Adipocyte (in vitro differentiated cells): ENCODE measurements at regions not wholly inside any gene's neighbourhood (a gene's known extent, or its start where the extent isn't known, plus 50 kb on each side); places are given as distances from the start of the nearest gene placed in this dataset.
"Not testable (repeated sequence)": the region's sequence is repeated elsewhere in the genome, so short reads cannot be mapped to it uniquely, and the experiment has no call there.

Experiments
- DNase-seq: peaks from one replicate; pipeline ENCODE4 v3.0.0-alpha.2; 2015; ENCODE audit warnings: low read depth
- H3K27me3 ChIP-seq: replicated peaks from 2 replicates; pipeline ENCODE4 v1.7.0; 2013; ENCODE audit warnings: mild to moderate bottlenecking, low read length, moderate library complexity; ENCODE audit not compliant: control insufficient read depth, insufficient read depth
- H3K36me3 ChIP-seq: 2 replicates; pipeline ENCODE4 v1.7.0; 2013; ENCODE audit warnings: low read length, mild to moderate bottlenecking, moderate library complexity; ENCODE audit not compliant: control insufficient read depth, insufficient read depth, severe bottlenecking
- H3K4me1 ChIP-seq: 2 replicates; pipeline ENCODE4 v1.7.0; 2013; ENCODE audit warnings: mild to moderate bottlenecking, low read length, moderate library complexity; ENCODE audit not compliant: control insufficient read depth, insufficient read depth
- H3K4me3 ChIP-seq: 2 replicates; pipeline ENCODE4 v1.7.0; 2013; ENCODE audit warnings: mild to moderate bottlenecking, low read length, moderate library complexity
- H3K9ac ChIP-seq: 2 replicates; pipeline ENCODE4 v1.7.0; 2013; ENCODE audit warnings: mild to moderate bottlenecking, low read length, moderate library complexity
- H3K9me3 ChIP-seq: 2 replicates; pipeline ENCODE4 v1.7.0; 2013; ENCODE audit warnings: mild to moderate bottlenecking, low read length, moderate library complexity; ENCODE audit not compliant: control insufficient read depth

GRCh38 chr4:181030135-181030921 lies 1212.9 kb upstream of the TENM3 start:
- H3K27me3 ChIP-seq, H3K36me3 ChIP-seq, H3K9me3 ChIP-seq: not testable (repeated sequence)
- peaks cover 15% of the 10 kb centered on the region for H3K4me1 ChIP-seq
- peak overlapping the region; percentile 48 for H3K4me3 ChIP-seq
- H3K9ac ChIP-seq, result peak overlapping the region; percentile 20
- peak; percentile 93 for DNase-seq

DNA sequence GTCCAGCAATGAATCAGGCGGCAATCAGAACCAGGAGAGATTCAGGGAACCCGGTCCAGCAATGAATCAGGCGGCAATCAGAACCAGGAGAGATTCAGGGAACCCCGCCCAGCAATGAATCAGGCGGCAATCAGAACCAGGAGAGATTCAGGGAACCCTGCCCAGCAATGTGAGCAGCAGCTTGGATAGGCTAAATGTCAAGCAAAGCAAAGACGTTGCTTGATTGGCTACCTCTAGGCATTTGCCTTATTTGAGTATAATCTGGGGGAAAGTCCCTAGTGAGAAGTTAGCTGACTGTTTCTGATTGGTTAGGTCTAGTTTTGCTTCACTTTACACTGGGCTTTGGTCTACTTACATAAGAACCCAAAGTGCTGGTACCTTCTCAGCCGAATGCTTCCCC lies 1212.2 kb upstream of the TENM3 start:
- H3K36me3 ChIP-seq, result no peaks in the 10 kb centered on the region
- H3K4me1 ChIP-seq, result peaks cover 15% of the 10 kb centered on the region
- no peak overlapping the region for H3K4me3 ChIP-seq
- no peaks in the 10 kb centered on the region for H3K9me3 ChIP-seq
- peak; percentile 47 for DNase-seq
- H3K9ac ChIP-seq, result no peak overlapping the region
- H3K27me3 ChIP-seq, result no peaks in the 10 kb centered on the region

GRCh38 chr4:181043486-181043885 lies 1199.7 kb upstream of the TENM3 start:
- H3K4me3 ChIP-seq, result no peak overlapping the region
- no peaks in the 10 kb centered on the region for H3K36me3 ChIP-seq
- H3K27me3 ChIP-seq, result no peaks in the 10 kb centered on the region
- no peak overlapping the region for H3K9ac ChIP-seq
- DNase-seq, result no peak
- peaks cover 3% of the 10 kb centered on the region for H3K4me1 ChIP-seq
- no peaks in the 10 kb centered on the region for H3K9me3 ChIP-seq

DNA sequence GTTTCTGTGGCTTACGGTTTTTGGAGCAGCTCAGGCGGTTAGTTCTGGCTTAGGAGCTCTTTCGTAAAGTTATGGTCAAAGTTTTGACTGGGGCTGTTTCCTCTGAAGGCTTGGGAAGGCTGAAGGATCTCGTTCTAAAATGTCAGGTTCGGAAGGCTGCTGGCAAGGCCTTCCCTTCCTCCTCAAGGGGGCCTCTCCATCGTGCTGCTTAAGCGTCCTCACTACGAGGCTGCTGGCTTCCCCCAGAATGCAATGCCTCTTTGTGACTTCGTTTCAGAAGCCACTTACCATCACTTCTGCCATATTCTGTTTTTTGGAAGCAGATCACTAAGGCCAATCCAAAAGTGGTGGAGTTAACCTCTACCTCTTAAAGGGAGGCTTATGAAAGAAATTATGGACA lies 1196.4 kb upstream of the TENM3 start:
- H3K9me3 ChIP-seq, result no peaks in the 10 kb centered on the region
- no peak overlapping the region for H3K9ac ChIP-seq
- no peaks in the 10 kb centered on the region for H3K27me3 ChIP-seq
- no peak overlapping the region for H3K4me3 ChIP-seq
- DNase-seq, result no peak
- no peaks in the 10 kb centered on the region for H3K36me3 ChIP-seq
- peaks cover 3% of the 10 kb centered on the region for H3K4me1 ChIP-seq

- H3K36me3 ChIP-seq, result no peaks in the 10 kb centered on the region
- H3K4me1 ChIP-seq, result no peaks in the 10 kb centered on the region
- H3K9me3 ChIP-seq, result no peaks in the 10 kb centered on the region
- no peak overlapping the region for H3K9ac ChIP-seq
- DNase-seq, result no peak
- H3K27me3 ChIP-seq, result no peaks in the 10 kb centered on the region
- no peak overlapping the region for H3K4me3 ChIP-seq
These were observed 1191.3 kb upstream of the TENM3 start for GRCh38 chr4:181051931-181052330.

GRCh38 chr4:181061787-181062186 lies 1181.4 kb upstream of the TENM3 start:
- H3K9me3 ChIP-seq, result no peaks in the 10 kb centered on the region
- H3K27me3 ChIP-seq, result no peaks in the 10 kb centered on the region
- peak; percentile 10 for DNase-seq
- H3K36me3 ChIP-seq, result no peaks in the 10 kb centered on the region
- H3K9ac ChIP-seq, result no peak overlapping the region
- no peaks in the 10 kb centered on the region for H3K4me1 ChIP-seq
- H3K4me3 ChIP-seq, result no peak overlapping the region

DNA sequence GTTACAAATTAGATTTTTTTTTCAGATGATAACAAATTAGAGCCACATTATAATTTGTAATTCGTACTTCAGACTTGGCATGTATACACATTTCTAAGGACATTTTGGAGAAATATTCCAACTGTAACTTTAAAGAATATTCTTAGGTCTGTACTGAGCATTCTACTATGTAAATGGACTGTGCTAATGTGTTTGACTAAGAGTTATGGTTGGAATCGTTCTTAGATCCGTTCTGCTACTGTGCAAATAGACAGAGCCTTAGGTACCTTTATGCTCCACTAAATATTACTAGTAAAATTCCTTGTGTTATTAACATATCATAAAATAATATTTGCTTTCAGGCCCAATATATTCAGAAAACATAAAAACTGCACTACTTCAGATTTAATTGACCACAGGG lies 1180.0 kb upstream of the TENM3 start:
- Histone ChIP-seq H3K4me1 (no peaks in the 10 kb centered on the region), H3K4me3 (no peak overlapping the region), H3K36me3 (no peaks in the 10 kb centered on the region), H3K27me3 (no peaks in the 10 kb centered on the region), H3K9me3 (no peaks in the 10 kb centered on the region), H3K9ac (no peak overlapping the region)
- DNase-seq, result no peak

DNA sequence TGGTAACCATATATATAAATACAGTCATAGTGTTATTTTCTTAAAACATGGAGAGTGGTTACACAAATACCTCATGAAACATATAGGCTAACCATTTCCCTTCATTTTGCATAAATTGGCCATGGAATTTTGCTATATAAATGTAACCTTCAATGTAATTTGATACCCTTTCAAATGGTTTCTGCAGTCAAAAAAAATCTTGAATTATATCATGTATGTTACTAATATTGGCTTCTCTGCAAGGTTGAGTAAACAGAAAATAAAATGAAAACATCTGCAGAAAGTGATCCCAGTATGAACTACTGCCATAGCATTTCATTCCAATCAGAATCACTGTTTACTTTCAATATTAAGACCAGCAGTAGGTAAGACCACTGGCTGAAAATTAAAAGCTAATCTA lies 1165.9 kb upstream of the TENM3 start:
- DNase-seq, result peak; percentile 69
- Histone ChIP-seq H3K9ac (no peak overlapping the region), H3K9me3 (peaks cover 3% of the 10 kb centered on the region), H3K36me3 (no peaks in the 10 kb centered on the region), H3K27me3 (no peaks in the 10 kb centered on the region), H3K4me3 (no peak overlapping the region), H3K4me1 (peaks cover 3% of the 10 kb centered on the region)

- Histone ChIP-seq H3K9ac (no peak overlapping the region), H3K9me3 (peaks cover 3% of the 10 kb centered on the region), H3K27me3 (no peaks in the 10 kb centered on the region), H3K4me3 (no peak overlapping the region), H3K36me3 (no peaks in the 10 kb centered on the region), H3K4me1 (peaks cover 3% of the 10 kb centered on the region)
- peak; percentile 67 for DNase-seq
These were observed 1165.0 kb upstream of the TENM3 start for GRCh38 chr4:181078196-181078595.

GRCh38 chr4:181083757-181084361 lies 1159.3 kb upstream of the TENM3 start:
- no peak for DNase-seq
- Histone ChIP-seq H3K9me3 (no peaks in the 10 kb centered on the region), H3K4me3 (no peak overlapping the region), H3K4me1 (peaks cover 12% of the 10 kb centered on the region), H3K36me3 (no peaks in the 10 kb centered on the region), H3K27me3 (no peaks in the 10 kb centered on the region), H3K9ac (no peak overlapping the region)

DNA sequence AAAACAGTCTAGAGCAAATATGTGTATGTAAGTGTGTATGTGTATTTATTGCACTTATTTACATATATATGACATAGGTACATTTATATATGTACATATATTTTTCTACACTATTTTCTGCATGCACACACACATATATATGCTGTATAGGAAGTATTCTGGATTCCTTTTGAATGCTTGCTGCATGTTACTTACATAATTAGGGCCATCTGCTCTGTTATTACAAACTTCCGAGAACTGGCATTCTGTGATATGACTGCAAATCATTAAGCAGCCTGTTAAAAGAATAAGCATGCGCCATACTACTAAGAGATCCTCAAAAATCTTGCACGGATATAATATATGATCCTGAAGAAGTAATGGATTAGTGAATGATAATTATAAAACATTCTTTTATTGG lies 1157.6 kb upstream of the TENM3 start:
- Histone ChIP-seq H3K9me3 (no peaks in the 10 kb centered on the region), H3K36me3 (no peaks in the 10 kb centered on the region), H3K4me3 (no peak overlapping the region), H3K4me1 (peaks cover 12% of the 10 kb centered on the region), H3K27me3 (no peaks in the 10 kb centered on the region), H3K9ac (no peak overlapping the region)
- no peak for DNase-seq
